Neural crest cell (in vitro differentiated cells): ENCODE measurements at regions not wholly inside any gene's neighbourhood (a gene's known extent, or its start where the extent isn't known, plus 50 kb on each side); places are given as distances from the start of the nearest gene placed in this dataset.

ENCODE experiments used
- DNase-seq: peaks from one replicate; pipeline ENCODE4 v3.0.0; 2021; ENCODE audit warnings: low read depth, mixed read lengths, low spot score
- H3K27ac Mint-ChIP-seq: one replicate; pipeline ENCODE4 v1.8.0; 2021; ENCODE audit warnings: mild to moderate bottlenecking, mixed read lengths; ENCODE audit not compliant: unreplicated experiment
- H3K27me3 Mint-ChIP-seq: 2 replicates; pipeline ENCODE4 v1.8.0; 2021; ENCODE audit warnings: low read depth, mild to moderate bottlenecking, mixed read lengths
- H3K36me3 Mint-ChIP-seq: 2 replicates; pipeline ENCODE4 v1.8.0; 2021; ENCODE audit warnings: low read depth, mild to moderate bottlenecking, mixed read lengths
- H3K4me1 Mint-ChIP-seq: 2 replicates; pipeline ENCODE4 v1.8.0; 2021; ENCODE audit warnings: mixed read lengths
- H3K4me3 Mint-ChIP-seq: one replicate; pipeline ENCODE4 v1.8.0; 2021; ENCODE audit warnings: mild to moderate bottlenecking, mixed read lengths
- H3K9me3 Mint-ChIP-seq: 2 replicates; pipeline ENCODE4 v1.8.0; 2021; ENCODE audit warnings: mixed read lengths
- TF ChIP-seq, protein P1 (sequence below): fragments of 200-600 bp; sonication (generic); conservative IDR thresholded peaks from 2 replicates; pipeline ENCODE4 v1.5.0; 2021; ENCODE audit warnings: antibody characterized with exemption, mild to moderate bottlenecking

DNA sequence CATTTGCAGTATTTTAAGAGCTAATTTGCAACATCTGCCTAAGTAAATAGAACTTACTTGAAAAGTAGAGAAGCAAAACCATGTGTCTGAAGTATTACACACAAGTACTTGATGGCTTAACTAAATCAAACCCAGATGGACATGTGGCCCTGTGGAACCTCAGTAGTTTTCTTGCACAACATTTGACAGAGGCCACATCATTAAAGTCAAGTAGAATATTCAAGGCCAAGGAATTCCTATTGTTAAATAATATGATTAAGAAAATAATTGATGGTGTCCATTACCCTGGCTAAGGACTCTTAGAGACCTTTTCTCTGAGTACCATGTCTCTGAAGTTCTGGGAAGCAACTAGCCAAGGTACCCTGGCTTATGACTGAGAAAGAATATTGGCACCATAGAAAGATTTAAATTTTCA lies 135.4 kb upstream of the OTUD4 start:
- H3K27ac Mint-ChIP-seq, result no peak overlapping the region
- H3K27me3 Mint-ChIP-seq, result no peaks in the 10 kb centered on the region
- H3K36me3 Mint-ChIP-seq, result no peaks in the 10 kb centered on the region
- no peak overlapping the region for H3K4me3 Mint-ChIP-seq
- DNase-seq, result no peak
- no peaks in the 10 kb centered on the region for H3K4me1 Mint-ChIP-seq
- TF ChIP-seq, protein P1, sequence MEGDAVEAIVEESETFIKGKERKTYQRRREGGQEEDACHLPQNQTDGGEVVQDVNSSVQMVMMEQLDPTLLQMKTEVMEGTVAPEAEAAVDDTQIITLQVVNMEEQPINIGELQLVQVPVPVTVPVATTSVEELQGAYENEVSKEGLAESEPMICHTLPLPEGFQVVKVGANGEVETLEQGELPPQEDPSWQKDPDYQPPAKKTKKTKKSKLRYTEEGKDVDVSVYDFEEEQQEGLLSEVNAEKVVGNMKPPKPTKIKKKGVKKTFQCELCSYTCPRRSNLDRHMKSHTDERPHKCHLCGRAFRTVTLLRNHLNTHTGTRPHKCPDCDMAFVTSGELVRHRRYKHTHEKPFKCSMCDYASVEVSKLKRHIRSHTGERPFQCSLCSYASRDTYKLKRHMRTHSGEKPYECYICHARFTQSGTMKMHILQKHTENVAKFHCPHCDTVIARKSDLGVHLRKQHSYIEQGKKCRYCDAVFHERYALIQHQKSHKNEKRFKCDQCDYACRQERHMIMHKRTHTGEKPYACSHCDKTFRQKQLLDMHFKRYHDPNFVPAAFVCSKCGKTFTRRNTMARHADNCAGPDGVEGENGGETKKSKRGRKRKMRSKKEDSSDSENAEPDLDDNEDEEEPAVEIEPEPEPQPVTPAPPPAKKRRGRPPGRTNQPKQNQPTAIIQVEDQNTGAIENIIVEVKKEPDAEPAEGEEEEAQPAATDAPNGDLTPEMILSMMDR, result no peak
- H3K9me3 Mint-ChIP-seq, result no peaks in the 10 kb centered on the region

DNA sequence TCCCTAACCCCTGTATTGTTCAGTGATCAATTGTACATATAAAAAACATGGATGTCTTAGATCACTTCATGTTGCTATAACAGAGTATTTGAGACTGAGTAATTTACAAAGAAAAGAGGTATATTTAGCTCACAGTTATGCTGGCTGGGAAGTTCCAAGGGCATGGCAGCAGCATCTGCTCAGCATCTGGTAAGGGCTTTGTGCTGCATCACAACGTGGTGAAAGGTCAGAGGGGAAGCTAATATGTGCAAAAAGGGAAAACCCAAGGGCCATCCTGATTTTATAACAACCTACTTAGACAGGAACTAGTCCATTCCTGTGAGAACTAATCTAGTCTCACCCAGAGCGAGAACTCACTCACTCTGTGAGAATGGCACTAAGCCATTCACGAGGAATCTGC lies 128.2 kb upstream of the OTUD4 start:
- no peak overlapping the region for H3K4me3 Mint-ChIP-seq
- H3K9me3 Mint-ChIP-seq, result no peaks in the 10 kb centered on the region
- no peaks in the 10 kb centered on the region for H3K27me3 Mint-ChIP-seq
- H3K36me3 Mint-ChIP-seq, result no peaks in the 10 kb centered on the region
- no peak overlapping the region for H3K27ac Mint-ChIP-seq
- H3K4me1 Mint-ChIP-seq, result no peaks in the 10 kb centered on the region
- DNase-seq, result no peak
- TF ChIP-seq, protein P1, result no peak

DNA sequence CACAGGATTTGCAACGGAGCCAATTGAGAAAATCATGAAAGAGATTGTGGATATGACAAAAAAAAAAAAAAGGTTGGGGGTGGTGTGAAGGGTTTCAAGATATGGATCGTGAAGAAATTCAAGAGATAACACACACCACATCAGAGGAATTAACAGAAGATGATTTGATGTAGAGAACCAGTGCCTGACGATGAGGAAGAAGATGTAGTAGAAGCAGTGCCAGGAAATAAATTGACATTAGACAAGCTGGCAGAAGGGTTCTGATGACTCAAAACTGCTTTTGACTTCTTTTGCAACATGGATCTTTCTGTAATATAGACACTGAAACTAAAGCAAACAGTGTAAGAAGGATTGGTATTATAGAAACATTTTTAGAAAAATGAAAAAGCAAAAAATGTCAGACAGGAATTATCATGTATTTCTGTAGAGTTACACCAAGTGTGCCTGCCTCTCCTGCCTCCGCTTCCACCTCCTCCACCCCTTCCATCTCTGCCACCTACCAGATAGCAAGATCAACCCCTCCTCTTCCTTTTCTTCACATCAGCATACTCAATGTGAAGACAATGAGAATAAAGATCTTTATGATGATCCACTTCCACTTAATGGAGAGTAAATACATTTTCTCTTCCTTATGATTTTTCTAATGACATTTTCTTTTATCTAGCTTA lies 127.5 kb upstream of the OTUD4 start:
- no peaks in the 10 kb centered on the region for H3K27me3 Mint-ChIP-seq
- no peaks in the 10 kb centered on the region for H3K9me3 Mint-ChIP-seq
- TF ChIP-seq, protein P1, result no peak
- no peak for DNase-seq
- H3K4me3 Mint-ChIP-seq, result no peak overlapping the region
- H3K4me1 Mint-ChIP-seq, result no peaks in the 10 kb centered on the region
- H3K36me3 Mint-ChIP-seq, result no peaks in the 10 kb centered on the region
- H3K27ac Mint-ChIP-seq, result no peak overlapping the region

DNA sequence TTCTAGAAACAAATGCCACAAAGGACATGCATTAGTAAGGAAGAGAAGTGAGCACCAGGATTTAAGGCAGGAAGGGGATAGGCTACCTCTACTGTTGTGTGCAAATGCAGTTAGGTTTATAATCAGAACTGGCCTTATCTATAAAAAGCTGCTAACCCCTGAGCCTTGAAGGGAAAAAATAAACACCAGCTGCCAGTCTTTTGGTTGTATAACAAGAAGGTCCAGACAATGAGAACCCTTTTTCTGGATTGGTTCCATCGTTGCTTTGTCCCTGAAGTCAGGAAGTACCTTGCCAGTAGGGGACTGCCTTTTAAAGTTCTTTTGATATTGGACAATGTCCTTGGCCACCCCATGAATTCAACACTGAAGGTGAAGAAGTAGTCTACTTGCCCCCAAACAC lies 126.7 kb upstream of the OTUD4 start:
- Mint-ChIP-seq H3K9me3 (no peaks in the 10 kb centered on the region), H3K4me1 (no peaks in the 10 kb centered on the region), H3K4me3 (no peak overlapping the region), H3K27me3 (no peaks in the 10 kb centered on the region), H3K27ac (no peak overlapping the region), H3K36me3 (no peaks in the 10 kb centered on the region)
- no peak for DNase-seq
- TF ChIP-seq, protein P1, result no peak

DNA sequence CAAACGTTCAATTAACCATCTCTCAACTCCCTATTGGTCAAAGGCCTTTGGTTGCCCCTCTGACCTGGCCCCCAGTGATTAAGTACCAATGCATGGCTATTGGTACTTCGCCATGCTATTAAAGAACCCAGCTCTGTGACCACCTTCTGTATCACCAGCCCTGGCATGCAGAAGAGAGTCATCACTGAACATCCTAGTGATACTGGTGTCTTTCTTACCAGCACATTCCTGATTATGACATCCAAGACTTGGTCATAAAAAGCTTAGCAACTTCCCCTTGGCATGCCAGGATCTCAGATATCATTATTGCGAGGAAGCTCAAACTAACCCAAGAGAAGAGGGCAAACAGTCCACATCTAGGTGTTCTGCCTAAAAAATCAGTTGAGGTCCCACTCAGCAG lies 122.3 kb upstream of the OTUD4 start:
- H3K4me1 Mint-ChIP-seq, result peaks cover 3% of the 10 kb centered on the region
- no peak for DNase-seq
- no peak overlapping the region for H3K4me3 Mint-ChIP-seq
- H3K9me3 Mint-ChIP-seq, result no peaks in the 10 kb centered on the region
- no peaks in the 10 kb centered on the region for H3K36me3 Mint-ChIP-seq
- no peak overlapping the region for H3K27ac Mint-ChIP-seq
- H3K27me3 Mint-ChIP-seq, result no peaks in the 10 kb centered on the region
- TF ChIP-seq, protein P1, result no peak
